HG03442 (cell line): ENCODE measurements at regions not wholly inside any gene's neighbourhood (a gene's known extent, or its start where the extent isn't known, plus 50 kb on each side); places are given as distances from the start of the nearest gene placed in this dataset.

Source experiments
- ATAC-seq: cut with Tn5 transposase; IDR thresholded peaks from one replicate; pipeline ENCODE4 v1.9.1; 2021; ENCODE audit warnings: mild to moderate bottlenecking, moderate library complexity; ENCODE audit not compliant: unreplicated experiment

DNA sequence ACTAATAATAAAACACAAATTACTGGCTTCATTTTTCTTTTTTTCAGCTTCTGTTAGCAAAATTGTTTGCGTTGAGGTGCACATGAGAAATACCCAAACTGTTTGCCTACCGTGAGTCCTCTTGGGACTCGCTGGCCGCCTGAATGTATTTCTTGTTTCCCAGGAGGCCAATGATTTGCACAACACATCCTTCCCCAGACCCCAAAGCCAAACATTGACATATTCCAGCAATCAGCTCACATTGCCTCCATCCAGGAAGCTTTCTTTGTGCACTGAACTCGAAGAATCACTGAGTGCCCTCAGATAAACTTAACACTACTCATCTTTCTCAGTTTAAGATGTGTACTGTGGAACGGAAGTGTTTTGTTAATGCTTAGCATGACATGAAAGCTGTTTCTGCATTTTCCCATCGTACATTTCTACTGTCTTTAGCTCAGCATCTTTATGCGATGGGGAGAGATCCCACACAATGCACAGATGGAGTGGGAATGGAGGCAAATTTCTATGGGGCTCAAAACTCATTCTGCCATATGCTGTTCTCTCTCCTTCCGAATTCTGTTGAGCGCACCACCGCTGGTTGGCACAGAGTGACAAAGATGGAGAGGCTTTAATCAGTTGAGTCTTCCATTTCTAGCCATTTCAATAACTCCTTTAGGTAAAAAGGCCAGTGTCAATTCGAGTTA is 399.5 kb downstream of the RFC3 start:
- ATAC-seq, result no peak

DNA sequence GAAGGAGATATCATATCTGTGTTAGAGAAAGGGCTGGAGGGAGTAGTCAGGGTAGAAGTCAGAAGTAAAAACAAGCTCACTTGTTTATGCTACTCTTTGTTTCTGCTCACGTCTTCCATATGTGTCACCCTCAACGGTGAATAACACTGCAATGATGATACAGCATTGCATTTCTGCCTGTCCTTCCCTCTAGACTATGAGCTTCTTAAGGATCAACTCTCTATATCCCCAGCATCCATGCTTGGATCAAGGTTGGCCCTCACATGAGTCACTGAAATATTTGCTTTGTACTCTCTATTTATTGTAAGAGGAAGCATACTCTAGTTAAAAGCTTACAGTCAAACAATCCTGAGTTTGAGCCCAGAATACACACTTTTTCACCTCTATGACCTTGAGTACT is 406.0 kb downstream of the RFC3 start:
- ATAC-seq, result no peak

DNA sequence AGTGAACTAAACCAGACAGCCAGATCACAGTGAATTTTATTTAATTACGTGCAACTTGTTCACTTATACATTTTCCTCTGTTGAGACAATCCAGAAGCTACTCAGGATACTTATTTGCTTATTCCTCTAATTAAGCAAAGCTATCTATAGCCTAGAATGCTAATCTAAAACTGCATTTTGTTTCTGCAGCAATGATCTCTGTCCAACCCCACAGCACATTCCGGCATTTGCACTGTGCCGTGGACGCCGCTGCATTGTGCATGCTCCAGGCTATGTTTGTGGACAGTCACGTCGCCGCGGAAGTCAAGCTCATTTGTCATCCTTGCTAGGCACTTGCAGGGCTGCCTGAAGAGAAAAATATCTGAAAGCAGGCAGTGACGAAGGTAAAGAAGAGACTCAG is 406.9 kb downstream of the RFC3 start:
- no peak for ATAC-seq

DNA sequence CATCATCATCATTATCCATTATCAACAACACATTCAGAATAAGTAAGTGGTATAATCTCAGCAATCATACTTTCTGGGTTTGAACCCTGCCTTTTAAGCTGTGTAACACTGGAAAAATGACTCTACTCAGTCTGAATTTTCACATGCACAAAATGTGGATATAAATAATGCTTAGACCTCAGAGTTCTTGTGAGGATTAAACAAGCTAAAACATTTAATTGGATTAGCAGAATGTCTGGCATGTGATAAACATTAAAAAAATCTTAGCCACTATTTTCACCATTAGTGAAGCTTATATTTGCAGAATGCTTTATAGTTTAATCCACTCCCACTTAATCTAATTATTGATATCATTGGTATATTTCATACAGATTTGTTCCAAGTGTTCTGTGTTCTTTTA is 412.3 kb downstream of the RFC3 start:
- ATAC-seq, result no peak

DNA sequence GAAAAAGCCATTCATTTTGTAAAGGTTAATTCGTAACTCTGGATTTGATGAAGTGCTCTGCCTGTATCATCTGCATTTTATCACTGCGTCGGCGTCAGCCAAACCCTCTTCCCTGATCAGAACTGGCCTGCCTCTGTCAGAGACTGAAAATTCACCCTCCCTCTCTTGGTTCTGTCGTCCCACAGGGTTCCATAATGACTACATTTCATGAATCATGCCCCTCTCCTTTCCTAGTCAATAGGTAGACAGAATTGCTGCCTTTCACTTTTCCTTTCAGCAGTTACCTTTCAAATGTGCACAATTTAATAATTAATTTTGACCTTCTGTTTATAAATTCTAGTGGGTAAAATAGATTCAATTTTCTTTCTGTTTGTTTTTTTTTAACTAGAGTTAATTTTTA is 423.4 kb downstream of the RFC3 start:
- ATAC-seq, result no peak

DNA sequence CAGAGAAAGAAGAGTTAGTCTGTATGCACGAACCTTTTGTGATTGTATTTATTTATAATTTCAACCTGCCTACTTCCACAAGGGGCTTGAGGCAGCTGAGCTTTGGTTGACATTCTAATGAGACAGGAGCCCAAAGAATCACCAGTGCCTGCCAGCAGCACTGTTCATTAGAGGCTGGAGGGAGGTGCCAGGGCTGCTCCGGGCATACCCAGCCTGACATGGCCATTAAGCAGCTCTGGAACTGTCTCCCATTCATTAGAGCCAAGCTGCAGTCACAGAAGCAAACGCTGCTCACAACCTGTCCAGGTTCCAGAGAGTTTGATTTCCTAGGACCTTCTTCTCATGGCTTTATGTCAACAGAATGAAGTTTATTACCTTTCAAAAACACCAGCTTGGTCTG is 425.5 kb downstream of the RFC3 start:
- ATAC-seq, result no peak

DNA sequence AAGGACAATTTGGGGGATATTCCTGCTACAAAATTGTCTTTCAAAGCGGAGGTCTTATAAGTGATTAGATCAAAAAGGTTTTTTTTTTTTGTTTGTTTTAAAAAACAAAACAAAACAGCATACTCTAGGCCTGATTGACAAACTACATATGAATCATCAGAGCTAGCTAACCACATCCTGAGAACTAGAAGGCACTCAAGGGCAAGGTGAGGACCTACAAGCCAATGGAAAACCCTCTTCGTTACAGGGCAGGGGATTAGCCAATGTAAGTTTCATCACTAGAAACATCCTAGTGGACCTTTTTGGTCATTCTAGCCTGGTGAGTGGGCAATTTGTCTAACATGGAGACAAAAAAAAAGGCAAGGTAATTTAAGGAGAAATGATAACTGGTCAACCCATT is 428.6 kb downstream of the RFC3 start:
- ATAC-seq, result no peak

DNA sequence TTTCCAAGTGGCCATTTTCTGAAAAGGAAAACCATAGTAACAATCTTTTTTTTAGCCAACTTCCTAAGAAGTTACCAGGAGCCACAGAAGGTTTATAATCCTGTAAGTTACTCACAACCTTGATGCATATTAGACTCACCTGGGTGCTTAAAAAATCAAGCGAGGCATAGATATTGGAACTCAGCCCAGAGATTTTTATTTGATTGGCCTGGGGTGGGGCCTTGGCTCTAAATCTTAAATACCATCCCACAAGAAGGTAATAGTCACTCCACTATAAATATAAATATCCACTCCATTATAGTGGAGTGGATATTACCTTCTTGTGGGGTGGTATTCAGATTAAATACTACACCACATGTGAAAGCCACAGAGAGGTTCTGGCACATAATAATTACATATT is 429.6 kb downstream of the RFC3 start:
- no peak for ATAC-seq

DNA sequence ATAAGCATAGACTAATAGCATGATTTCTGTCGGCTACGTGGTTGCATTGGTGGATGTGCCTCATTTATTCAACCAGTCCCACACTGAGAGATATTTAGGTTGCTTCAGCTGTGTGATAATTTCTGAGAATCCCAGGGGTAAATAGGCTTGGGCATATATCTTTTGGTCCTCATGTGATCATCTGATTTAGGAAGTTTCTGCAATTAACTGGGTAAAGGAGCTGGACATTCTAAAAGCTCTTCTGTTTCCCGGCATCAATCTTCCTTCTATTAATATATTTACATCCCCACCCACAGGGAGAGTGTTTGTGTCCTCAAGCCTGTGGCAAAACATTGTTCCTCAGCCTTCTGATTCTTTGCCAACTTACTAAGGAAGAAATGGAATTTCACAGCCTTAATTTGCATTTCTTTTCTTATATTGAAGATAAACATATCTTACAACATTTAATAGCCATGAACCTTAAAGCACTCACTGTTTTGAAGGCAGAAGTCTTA is 431.6 kb downstream of the RFC3 start:
- no peak for ATAC-seq

DNA sequence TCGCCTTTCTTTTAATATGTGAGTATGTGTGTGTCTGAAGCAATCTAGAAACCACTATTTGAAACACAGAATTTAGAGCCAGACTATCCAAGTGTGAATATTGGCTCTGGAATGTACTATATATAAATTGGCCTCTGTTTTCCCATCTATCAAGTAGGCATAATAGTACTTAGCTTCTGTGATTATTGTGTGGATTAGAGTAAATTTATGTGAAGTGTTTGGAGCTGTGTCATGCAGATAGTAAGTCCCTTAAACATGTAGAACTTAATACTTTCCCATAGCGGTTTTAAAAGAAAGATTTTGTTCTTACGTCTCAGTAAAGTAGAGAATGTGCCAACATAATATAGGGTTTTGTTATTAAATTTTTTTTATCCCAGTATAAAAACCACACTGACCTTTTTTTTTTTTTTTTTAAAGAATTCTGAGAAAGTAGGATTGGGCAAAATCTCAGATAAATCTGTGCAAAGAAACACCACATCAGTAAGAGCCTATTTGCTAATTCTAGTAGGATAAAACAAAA is 432.3 kb downstream of the RFC3 start:
- ATAC-seq, result no peak

DNA sequence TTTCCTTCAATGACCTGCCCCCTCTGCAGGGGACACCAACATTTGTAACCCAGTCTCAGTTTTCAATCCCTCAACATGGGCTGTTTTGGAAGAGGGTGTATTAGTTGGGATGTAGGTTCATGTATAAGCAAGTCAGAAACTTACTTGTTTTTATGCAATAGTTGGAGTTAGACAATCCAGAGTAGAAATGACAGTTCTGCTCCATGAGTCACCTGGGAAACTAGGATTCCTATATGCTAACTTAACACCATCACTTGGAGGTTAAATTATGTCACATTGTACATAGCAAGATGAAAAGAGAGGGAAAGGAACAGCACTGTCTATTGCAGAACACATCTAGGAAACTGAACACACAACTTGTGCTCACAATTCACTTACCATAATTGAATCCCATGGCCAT is 436.4 kb downstream of the RFC3 start:
- no peak for ATAC-seq

DNA sequence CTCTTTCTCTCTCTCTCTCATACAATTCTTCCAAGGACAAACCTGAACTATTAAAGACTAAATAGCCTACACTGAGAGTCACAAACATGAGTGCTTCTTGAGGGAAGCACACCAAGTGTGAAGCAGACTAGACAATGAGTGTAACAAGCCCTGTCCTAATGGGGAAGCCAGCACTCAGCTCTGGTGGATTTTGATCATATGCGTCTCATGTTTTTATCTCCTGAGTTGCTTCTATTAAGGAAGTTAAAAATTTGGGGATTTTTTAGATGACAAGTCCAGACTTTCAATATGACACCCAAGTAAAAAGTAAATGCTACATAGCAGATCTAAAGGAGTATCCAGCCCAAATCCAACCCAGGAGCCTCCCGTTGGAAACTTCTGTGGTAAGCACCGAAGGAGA is 437.8 kb downstream of the RFC3 start:
- ATAC-seq, result no peak

DNA sequence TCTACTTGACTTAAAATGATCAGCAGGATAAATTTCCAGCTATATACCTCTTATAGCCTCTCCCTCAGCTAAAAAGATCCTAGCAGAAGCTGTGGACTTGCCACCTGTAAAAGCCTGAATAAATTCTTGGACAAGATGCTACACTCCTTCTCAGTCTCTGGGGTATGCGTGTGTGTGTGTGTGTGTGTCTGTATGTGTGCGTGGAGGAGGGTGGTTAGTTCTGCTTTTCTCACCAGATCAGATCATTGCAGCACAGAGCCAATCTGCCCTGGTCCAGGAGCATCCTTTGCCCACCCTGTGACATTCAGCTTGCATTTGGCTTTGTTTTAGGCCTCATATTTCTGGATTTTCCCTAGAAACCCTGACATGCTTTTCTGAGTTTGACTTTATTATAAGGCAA is 438.3 kb downstream of the RFC3 start:
- ATAC-seq, result no peak

DNA sequence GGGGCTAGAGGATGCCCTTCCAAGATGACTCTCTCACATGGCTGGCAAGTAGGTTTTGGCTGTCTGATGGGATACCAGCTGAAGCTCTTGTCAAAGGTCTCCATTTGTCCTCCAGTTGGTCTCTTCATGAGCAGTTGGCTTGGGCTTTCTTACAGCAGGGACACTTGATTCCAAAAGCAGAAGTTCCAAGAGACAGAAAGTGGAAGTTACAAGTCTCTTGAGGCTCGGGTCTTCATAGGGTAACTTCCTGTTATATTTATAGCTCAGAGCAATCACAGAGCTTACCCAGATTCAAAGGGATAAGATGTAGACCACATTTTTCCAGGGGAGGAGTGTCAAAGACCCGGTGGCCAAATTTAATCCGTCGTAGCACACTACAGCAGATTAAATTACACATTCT is 440.0 kb downstream of the RFC3 start:
- no peak for ATAC-seq

DNA sequence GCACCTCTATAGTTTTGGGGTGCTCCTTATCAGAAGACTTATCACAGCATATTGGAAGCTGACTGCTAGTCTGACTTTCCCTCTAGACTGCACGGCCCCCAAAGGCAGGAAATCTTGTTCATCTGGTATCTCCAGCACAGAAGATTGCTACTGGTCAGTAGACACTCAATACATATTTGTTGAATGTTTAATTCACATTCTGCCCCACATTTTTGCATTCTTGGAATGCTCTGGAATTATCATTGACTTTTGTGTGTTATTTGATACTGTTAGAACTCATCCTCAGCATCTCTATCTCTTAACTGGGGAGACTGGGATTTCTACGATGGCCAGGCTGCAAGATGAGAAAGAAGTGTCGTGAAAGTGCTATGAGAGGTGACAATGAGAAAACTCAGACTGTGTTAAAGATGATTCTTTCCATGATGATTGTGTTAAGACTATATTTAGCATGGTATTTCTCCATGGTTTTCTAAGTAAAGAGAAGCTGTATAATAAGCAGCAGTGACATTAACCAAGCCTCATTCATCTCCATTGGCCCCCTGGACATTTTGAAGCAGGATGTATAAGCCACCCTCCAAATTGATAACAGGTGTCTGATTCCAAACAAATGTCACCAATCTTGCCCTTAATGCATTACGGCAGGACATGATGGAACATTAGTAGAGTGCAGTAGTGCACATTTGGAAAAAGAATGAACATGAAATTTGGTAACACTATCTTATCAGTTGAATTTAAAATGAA is 440.9 kb downstream of the RFC3 start:
- no peak for ATAC-seq

DNA sequence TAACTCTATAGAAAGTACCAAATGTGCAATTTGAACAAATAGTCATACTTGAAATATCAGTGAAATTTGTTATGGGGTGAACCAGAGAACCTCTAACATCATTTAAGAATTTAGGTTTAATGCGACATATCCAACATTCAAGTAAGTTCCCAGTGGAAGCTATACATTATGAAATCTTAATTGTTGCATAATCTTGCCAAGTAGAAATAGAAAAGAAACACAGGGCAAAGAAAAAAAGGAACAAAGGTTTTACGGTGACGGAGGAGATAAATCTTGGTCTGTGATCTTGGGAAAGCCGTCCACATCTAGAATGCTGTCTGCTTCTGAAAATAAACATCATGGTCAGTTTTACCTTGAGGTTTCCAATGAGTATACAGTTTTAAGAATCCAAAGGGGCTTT is 445.7 kb downstream of the RFC3 start:
- ATAC-seq, result no peak

DNA sequence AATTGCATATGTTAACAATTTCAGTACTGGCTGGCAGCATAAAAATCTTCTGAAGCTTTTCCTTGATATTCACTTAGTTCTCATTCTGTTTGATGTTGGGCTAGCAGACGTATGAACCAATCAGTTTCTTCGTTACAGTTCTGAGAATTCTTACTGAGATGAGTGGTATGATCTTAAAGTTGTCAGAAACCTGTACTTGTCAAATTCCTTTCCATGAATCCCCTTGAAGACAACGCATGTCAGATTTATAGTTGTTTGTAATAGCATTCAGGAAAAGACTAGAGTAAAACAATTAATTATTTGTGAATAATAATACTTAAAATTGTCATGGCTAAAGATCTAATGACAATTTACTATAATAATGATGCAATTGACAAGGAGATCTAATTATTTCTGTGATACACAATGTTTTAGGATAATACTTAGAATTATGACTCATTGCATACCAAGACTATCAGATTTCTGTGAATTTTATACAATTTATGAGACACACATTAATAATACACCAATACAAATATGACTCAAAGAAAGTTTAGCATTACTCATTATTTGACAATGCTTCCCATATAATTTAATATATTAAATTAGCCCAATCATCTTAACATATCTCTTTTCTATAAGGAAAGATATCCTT is 447.2 kb downstream of the RFC3 start:
- no peak for ATAC-seq

DNA sequence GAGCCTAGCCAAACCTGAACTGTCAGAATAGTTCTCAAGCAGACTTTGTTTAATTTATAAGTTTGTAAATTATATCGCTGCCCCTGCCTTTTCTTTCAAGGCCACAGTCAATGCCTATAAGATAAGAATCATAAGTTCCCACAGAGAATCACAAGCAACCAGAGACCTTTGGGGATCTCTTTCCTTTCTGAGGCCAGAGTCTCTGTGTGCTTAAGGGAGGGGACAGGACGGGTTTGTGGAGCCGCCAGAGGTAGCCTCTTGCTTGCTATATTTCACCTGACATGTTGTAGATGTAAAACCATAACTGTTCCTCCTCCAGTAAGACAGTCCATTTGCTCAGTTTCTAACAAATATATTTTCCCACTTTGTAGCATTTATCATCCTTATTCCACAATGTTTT is 458.8 kb downstream of the RFC3 start:
- no peak for ATAC-seq

DNA sequence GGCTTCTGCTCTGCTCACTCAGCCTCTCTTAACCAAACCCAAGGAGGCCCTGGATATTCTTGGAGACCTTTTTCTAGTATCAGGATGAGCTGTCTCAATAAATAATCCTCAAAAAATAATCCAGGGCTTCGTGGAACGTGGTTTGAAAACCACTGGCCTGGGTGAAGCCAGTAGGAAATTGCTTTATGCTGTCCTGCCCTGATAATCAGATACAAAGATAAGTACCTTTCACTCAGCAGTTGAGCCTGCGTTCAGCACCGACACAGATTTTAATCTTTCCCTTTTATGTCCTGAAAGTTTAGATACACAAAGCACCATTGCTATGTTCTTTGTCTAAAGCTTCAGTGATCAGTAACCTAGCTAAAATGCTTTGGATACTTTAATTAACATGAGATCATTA is 460.0 kb downstream of the RFC3 start:
- no peak for ATAC-seq

DNA sequence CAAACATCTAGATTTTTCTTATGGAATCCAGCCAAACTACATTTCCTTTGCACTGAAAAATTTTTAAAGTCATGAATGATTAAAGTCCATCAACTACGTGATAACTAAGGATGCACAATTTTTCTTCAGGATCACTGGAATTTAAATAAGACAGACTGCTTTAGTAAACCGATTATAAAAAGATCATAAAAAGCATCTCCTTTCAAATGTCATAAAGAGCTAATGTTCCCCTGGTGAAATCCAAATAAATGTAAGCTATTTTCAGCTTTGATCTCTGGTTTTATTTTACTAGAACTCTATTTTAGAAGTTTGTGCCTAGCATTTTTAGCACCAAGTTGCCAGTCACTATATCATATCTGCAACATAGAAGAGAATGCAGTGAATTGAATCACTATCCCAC is 460.8 kb downstream of the RFC3 start:
- ATAC-seq, result no peak

DNA sequence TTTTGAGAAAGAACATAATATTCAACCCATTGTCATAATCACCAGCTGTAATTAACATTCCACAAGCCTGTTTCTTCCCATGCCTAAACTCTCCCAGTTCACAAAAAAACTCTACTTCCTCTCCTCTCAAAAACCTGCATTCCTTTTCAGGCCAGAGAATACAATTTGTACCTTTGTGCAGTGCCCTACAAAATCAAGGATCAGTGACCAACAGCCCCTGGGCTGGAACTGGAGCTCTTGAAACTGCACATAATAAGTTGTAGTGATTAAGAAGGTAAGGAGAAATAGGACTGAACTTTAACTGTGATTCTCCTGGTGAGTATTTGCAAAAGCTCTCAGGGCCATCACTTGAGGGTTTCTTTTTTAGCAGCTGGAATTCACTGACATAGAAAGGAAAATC is 472.7 kb downstream of the RFC3 start:
- no peak for ATAC-seq
